LNCAP (cell line): ENCODE measurements at regions not wholly inside any gene's neighbourhood (a gene's known extent, or its start where the extent isn't known, plus 50 kb on each side); places are given as distances from the start of the nearest gene placed in this dataset.

Experiments
- CTCF ChIP-seq: fragments of 450-650 bp; IDR thresholded peaks from 2 replicates; pipeline ENCODE4 v1.5.1; 2017; ENCODE audit warnings: mild to moderate bottlenecking

- no peak for TF ChIP-seq CTCF
Observed at GRCh38 chr5:5671823-5672222, 249.3 kb downstream of the ICE1 start.

GRCh38 chr5:5667136-5667554 lies 244.7 kb downstream of the ICE1 start:
- TF ChIP-seq CTCF = no peak

GRCh38 chr5:5666369-5666768 lies 243.9 kb downstream of the ICE1 start:
- TF ChIP-seq CTCF = no peak

GRCh38 chr5:5666076-5666365 lies 243.5 kb downstream of the ICE1 start:
- no peak for TF ChIP-seq CTCF

- no peak for TF ChIP-seq CTCF
Observed at GRCh38 chr5:5665225-5666075, 243.0 kb downstream of the ICE1 start.

GRCh38 chr5:5658889-5659465 lies 236.5 kb downstream of the ICE1 start:
- no peak for TF ChIP-seq CTCF

GRCh38 chr5:5658226-5658625 lies 235.7 kb downstream of the ICE1 start:
- TF ChIP-seq CTCF = no peak

- no peak for TF ChIP-seq CTCF
Observed at GRCh38 chr5:5652181-5652580, 229.7 kb downstream of the ICE1 start.
